HepG2 (cell line): ENCODE measurements at regions not wholly inside any gene's neighbourhood (a gene's known extent, or its start where the extent isn't known, plus 50 kb on each side); places are given as distances from the start of the nearest gene placed in this dataset.
A peak's percentile ranks its signal among the peaks of the same experiment; 100 is the strongest.

Experiments
- ATAC-seq: fragments of 200-7000 bp; cut with Tn5 transposase; 3 replicates; pipeline ENCODE4 v1.9.1; 2020; ENCODE audit warnings: mild to moderate bottlenecking, moderate library complexity
- BruUV-seq: library from RNA; stranded (reverse); fragments of 400-500 nt; replicated peaks from 2 replicates; lab custom pipeline; 2021; lab: Mats Ljungman, UMichigan
- CTCF ChIA-PET: fragments of 300-600 bp; formaldehyde crosslinking; extraction: SDS; loops from one replicate; lab custom pipeline; 2021; ENCODE audit warnings: low total read pairs, inconsistent platforms, low intra/inter-chr PET ratio; lab: Yijun Ruan, JAX
- POLR2A ChIA-PET: fragments of 350-600 bp; sonication (Branson Sonifier 250); formaldehyde crosslinking; loops from one replicate; lab custom pipeline; 2020; ENCODE audit warnings: antibody characterized with exemption, inconsistent platforms; lab: Yijun Ruan, JAX
- DNase-seq: peaks from one replicate; pipeline ENCODE4 v3.0.0-alpha.2; 2015; ENCODE audit warnings: low spot score
- FAIRE-seq: peaks from 3 replicates; lab custom pipeline; 2011; peaks lifted over from hg19 to GRCh38; lab: Jason Lieb, UNC
- H2AFZ ChIP-seq: one replicate; pipeline ENCODE4 v1.6.1; 2011; ENCODE audit warnings: low read length, inconsistent platforms
- H3K27ac ChIP-seq: fragments of 300-600 bp; 3 replicates; pipeline ENCODE4 v1.8.0; 2011; ENCODE audit warnings: mixed run types, mild to moderate bottlenecking, mixed read lengths, low read length, inconsistent platforms; ENCODE audit not compliant: insufficient read depth; ENCODE audit errors: extremely low read length
- H3K27me3 ChIP-seq, 2 experiments: fragments of 200-600 bp in 1 of 2; 2 replicates in 1 of 2; 3 replicates in 1 of 2; pipeline versions ENCODE4 v1.6.0 to v1.8.0; 2011; ENCODE audit warnings: low read length in 2 of 2, mild to moderate bottlenecking in 2 of 2, moderate library complexity in 2 of 2, inconsistent platforms in 1 of 2; ENCODE audit not compliant: insufficient read depth in 2 of 2, control insufficient read depth in 1 of 2
- H3K36me3 ChIP-seq, 2 experiments: fragments of 200-600 bp in 1 of 2; replicated peaks in 1 of 2; 2 replicates in 1 of 2; 3 replicates in 1 of 2; pipeline versions ENCODE4 v1.5.1 to v1.8.0; 2011; ENCODE audit warnings: low read length in 2 of 2, inconsistent platforms in 1 of 2; ENCODE audit not compliant: insufficient read depth in 2 of 2, control insufficient read depth in 1 of 2
- H3K4me1 ChIP-seq: 2 replicates; pipeline ENCODE4 v1.5.1; 2012; ENCODE audit warnings: low read length, inconsistent platforms; ENCODE audit not compliant: insufficient read depth
- H3K4me2 ChIP-seq: 2 replicates; pipeline ENCODE4 v1.6.0; 2011; ENCODE audit warnings: low read depth, low read length, inconsistent platforms
- H3K4me3 ChIP-seq, 3 experiments: fragments of 200-600 bp in 1 of 3; sonication (generic), shearing (Covaris generic) in 1 of 3; replicated peaks in 1 of 3; 2 replicates each; pipeline ENCODE4 v1.5.1; 2011 to 2016; ENCODE audit warnings: low read length in 3 of 3, inconsistent platforms in 2 of 3, low read depth in 2 of 3, mild to moderate bottlenecking in 2 of 3, control low read depth in 1 of 3, mixed read lengths in 1 of 3; ENCODE audit not compliant: insufficient read depth in 1 of 3
- H3K79me2 ChIP-seq: one replicate; pipeline ENCODE4 v1.6.1; 2011; ENCODE audit warnings: low read length, inconsistent platforms; ENCODE audit not compliant: insufficient read depth
- H3K9ac ChIP-seq: 2 replicates; pipeline ENCODE4 v1.6.0; 2011; ENCODE audit warnings: mild to moderate bottlenecking, low read depth, low read length, inconsistent platforms; ENCODE audit not compliant: insufficient read depth
- H3K9me3 ChIP-seq: 2 replicates; pipeline ENCODE4 v1.5.1; 2012; ENCODE audit warnings: mild to moderate bottlenecking, low read length
- H4K20me1 ChIP-seq: 2 replicates; pipeline ENCODE4 v1.6.0; 2011; ENCODE audit warnings: inconsistent platforms, mild to moderate bottlenecking, low read length, moderate library complexity; ENCODE audit not compliant: insufficient read depth
- IKZF4 ChIP-seq: sonication (generic); formaldehyde crosslinking; IDR thresholded peaks from 2 replicates; pipeline ENCODE4 v1.5.1; 2020; ENCODE audit warnings: borderline replicate concordance, mild to moderate bottlenecking, low read depth, missing genetic modification reagents; ENCODE audit errors: not compliant biosample characterization
- MAFF ChIP-seq: IDR thresholded peaks from 2 replicates; pipeline ENCODE4 v1.6.1; 2011; ENCODE audit warnings: low read depth, low read length, improper control_type of control experiment
- MAFK ChIP-seq, 2 experiments: IDR thresholded peaks in 1 of 2; conservative IDR thresholded peaks in 1 of 2; 2 replicates each; pipeline ENCODE4 v1.6.1; 2011; ENCODE audit warnings: improper control_type of control experiment in 2 of 2, low read length in 2 of 2
- MEIS1 ChIP-seq: sonication (generic); formaldehyde crosslinking; IDR thresholded peaks from 2 replicates; pipeline ENCODE4 v1.9.0; 2021; ENCODE audit warnings: mild to moderate bottlenecking, missing genetic modification reagents, moderate library complexity, borderline replicate concordance
- ONECUT2 ChIP-seq: sonication (generic); formaldehyde crosslinking; IDR thresholded peaks from 2 replicates; pipeline ENCODE4 v1.4.0; 2020; ENCODE audit warnings: missing genetic modification reagents
- POLR2G ChIP-seq: fragments of 200-400 bp; formaldehyde crosslinking; IDR thresholded peaks from 2 replicates; pipeline ENCODE4 v1.6.1; 2018; ENCODE audit warnings: mild to moderate bottlenecking, low read depth, low read length, moderate library complexity
- SNAPC2 ChIP-seq: sonication (generic); formaldehyde crosslinking; IDR thresholded peaks from 2 replicates; pipeline ENCODE4 v1.8.1; 2022; ENCODE audit warnings: mild to moderate bottlenecking, missing genetic modification reagents
- ZNF12 ChIP-seq: sonication (generic); formaldehyde crosslinking; IDR thresholded peaks from 2 replicates; pipeline ENCODE4 v1.5.0; 2020; ENCODE audit warnings: missing genetic modification reagents
- ZNF430 ChIP-seq: sonication (generic); formaldehyde crosslinking; IDR thresholded peaks from 2 replicates; pipeline ENCODE4 v1.9.0; 2021; ENCODE audit warnings: mild to moderate bottlenecking, missing genetic modification reagents
- ZNF431 ChIP-seq: sonication (generic); formaldehyde crosslinking; IDR thresholded peaks from 2 replicates; pipeline ENCODE4 v1.9.0; 2022; ENCODE audit warnings: missing genetic modification reagents, low read depth, mild to moderate bottlenecking, borderline replicate concordance
- WGBS: methylation state at CpG from one replicate; pipeline ENCODE4 v1.1.6; 2017; ENCODE audit warnings: low lambda C conversion rate; 5-methylcytosine and 5-hydroxymethylcytosine counted together
- in situ Hi-C: cut with HindIII; loops from 2 replicates; pipeline ENCODE4 v1.10.0; 2017; ENCODE audit warnings: low pct_unique_long_range_greater_than_20kb; ENCODE audit not compliant: extremely low pct_ligation_motif_present
- intact Hi-C: fragments of 100-400 bp; cut with micrococcal nuclease; formaldehyde crosslinking; loops from one replicate; pipeline ENCODE4 v1.10.0; 2022; ENCODE audit not compliant: unreplicated experiment

DNA sequence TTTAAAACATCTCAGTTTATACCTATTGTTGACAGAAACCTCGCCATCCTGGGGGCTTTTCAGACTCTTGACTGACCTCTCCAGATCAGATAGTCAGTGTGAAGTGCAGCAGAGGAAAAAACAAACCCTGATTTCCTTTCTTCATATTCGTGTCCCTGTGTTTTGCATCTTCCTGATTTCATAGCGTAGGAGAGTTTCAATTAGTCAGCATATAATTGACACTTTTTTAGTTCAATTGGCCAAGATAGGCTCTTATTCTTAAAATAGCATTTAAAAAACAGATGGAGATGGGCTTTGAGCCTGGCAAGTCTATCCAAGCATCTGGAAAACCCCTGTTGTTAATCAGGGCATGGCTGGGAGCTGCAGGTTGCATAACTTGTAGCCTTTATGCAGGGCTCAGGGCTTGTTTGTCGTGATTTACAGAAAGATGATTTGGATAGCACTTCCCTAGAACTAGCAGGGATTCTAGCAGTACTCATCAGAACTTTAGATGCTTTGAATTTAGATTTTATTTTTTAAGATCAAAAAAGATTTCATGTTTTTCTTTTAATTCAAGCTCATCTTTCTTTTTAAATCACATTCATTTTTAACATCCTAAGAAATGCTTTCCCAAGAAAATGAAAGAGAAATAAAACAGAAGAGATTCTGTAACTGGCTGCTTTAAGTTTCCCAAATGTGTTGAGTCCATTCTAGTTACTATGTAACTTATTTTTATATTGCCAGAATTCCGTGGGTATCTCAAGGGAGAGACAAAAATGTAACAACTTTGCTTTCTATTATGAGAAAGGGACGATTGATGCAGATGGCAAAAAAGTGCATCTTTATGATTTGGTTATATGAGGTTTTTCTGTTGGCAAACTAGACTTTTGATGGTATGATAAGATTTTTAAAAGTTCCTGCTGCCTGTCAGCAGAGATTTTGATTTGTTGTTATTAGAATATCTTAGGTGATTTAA, 270.8 kb upstream of the FZD8 start:
- BruUV-seq = no TSS peak
- Histone ChIP-seq H3K4me1 (no peaks in the 10 kb centered on the region), H3K4me3 (no peak overlapping the region), H3K4me2 (no peak overlapping the region), H3K9me3 (no peaks in the 10 kb centered on the region), H3K9ac (no peak overlapping the region), H3K36me3 (no peaks in the 10 kb centered on the region), H3K79me2 (no peaks in the 10 kb centered on the region), H3K27me3 (no peaks in the 10 kb centered on the region), H2AFZ (no peak overlapping the region), H4K20me1 (no peaks in the 10 kb centered on the region), H3K27ac (no peak overlapping the region)
- FAIRE-seq (no peak), ATAC-seq (no peak), DNase-seq (no peak)
- 3% methylated on average over 6 of the region's 6 CpGs for WGBS
- ChIA-PET CTCF (no interaction called here), POLR2A (no interaction called here)
- in situ Hi-C loops = no loop called here
- intact Hi-C loops = no loop called here
- TF ChIP-seq MAFK (conservative IDR thresholded peaks at IDR 0.05 in 1 of 2, IDR thresholded peaks at IDR 0.05 in 1 of 2; ENCODE audit: low read length in 2 of 2) (peak; percentile 50 to 61; a peak in 3 of 4 replicates), POLR2G (no peak), MAFF (peak; percentile 42)

DNA sequence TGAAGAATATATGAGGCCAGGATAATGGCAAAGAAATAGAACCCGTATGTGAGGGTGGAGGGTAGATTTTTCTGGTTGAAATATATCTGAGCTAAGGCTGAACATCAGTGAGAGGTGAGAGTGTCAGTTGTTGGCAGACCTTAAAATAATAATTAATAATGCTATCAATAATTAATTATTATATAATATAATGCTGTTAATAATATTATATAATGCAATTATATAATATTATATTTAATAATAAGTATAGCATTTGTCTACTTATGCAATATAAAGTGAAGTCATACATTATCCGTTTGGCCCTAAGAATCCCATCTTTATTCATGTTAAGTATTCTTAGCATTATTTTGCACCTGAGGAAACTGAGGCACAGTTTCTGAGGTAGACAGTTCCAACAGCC, 269.9 kb upstream of the FZD8 start:
- Histone ChIP-seq H3K4me1 (no peaks in the 10 kb centered on the region), H3K36me3 (no peaks in the 10 kb centered on the region), H3K9me3 (no peaks in the 10 kb centered on the region), H3K27ac (no peak overlapping the region), H3K4me3 (no peak overlapping the region), H3K27me3 (no peaks in the 10 kb centered on the region), H3K9ac (no peak overlapping the region), H3K79me2 (no peaks in the 10 kb centered on the region), H4K20me1 (no peaks in the 10 kb centered on the region), H3K4me2 (no peak overlapping the region), H2AFZ (no peak overlapping the region)
- no TSS peak for BruUV-seq
- WGBS = 2% methylated on average over 2 of the region's 2 CpGs
- no peak for DNase-seq
- ChIA-PET CTCF (no interaction called here), POLR2A (no interaction called here)
- intact Hi-C loops = no loop called here
- TF ChIP-seq ONECUT2 (CRISPR knock-in tag) (no peak), ZNF431 (CRISPR knock-in tag) (no peak), MEIS1 (no peak), SNAPC2 (CRISPR knock-in tag) (no peak), IKZF4 (CRISPR knock-in tag) (no peak), ZNF430 (no peak), ZNF12 (CRISPR knock-in tag) (no peak)
- ATAC-seq = no peak
- FAIRE-seq = no peak
- in situ Hi-C loops = no loop called here
